Kidney epithelial cell (primary cell): ENCODE measurements at regions not wholly inside any gene's neighbourhood (a gene's known extent, or its start where the extent isn't known, plus 50 kb on each side); places are given as distances from the start of the nearest gene placed in this dataset.

ENCODE experiments used
- DNase-seq: peaks from one replicate; pipeline ENCODE4 v3.0.0-alpha.2; 2010; ENCODE audit warnings: low read depth
- H3K27me3 ChIP-seq: 2 replicates; pipeline ENCODE4 v1.6.0; 2011; ENCODE audit warnings: low read length; ENCODE audit not compliant: control insufficient read depth, insufficient read depth
- H3K36me3 ChIP-seq: 2 replicates; pipeline ENCODE4 v1.5.1; 2011; ENCODE audit warnings: low read length; ENCODE audit not compliant: control insufficient read depth, insufficient read depth
- H3K4me3 ChIP-seq: 2 replicates; pipeline ENCODE4 v1.5.1; 2011; ENCODE audit warnings: low read depth, mild to moderate bottlenecking, control low read depth, low read length
- TF ChIP-seq, protein P1 (sequence below): IDR thresholded peaks from 2 replicates; pipeline ENCODE4 v1.5.1; 2011; ENCODE audit warnings: mild to moderate bottlenecking, moderate library complexity, low read length, control low read depth, inconsistent platforms; ENCODE audit not compliant: insufficient read depth, poor library complexity, severe bottlenecking

- TF ChIP-seq, protein P1, sequence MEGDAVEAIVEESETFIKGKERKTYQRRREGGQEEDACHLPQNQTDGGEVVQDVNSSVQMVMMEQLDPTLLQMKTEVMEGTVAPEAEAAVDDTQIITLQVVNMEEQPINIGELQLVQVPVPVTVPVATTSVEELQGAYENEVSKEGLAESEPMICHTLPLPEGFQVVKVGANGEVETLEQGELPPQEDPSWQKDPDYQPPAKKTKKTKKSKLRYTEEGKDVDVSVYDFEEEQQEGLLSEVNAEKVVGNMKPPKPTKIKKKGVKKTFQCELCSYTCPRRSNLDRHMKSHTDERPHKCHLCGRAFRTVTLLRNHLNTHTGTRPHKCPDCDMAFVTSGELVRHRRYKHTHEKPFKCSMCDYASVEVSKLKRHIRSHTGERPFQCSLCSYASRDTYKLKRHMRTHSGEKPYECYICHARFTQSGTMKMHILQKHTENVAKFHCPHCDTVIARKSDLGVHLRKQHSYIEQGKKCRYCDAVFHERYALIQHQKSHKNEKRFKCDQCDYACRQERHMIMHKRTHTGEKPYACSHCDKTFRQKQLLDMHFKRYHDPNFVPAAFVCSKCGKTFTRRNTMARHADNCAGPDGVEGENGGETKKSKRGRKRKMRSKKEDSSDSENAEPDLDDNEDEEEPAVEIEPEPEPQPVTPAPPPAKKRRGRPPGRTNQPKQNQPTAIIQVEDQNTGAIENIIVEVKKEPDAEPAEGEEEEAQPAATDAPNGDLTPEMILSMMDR = no peak
- H3K27me3 ChIP-seq = peaks cover 2% of the 10 kb centered on the region
These were observed 66.2 kb upstream of the SLC1A1 start for GRCh38 chr9:4424038-4424437.

DNA sequence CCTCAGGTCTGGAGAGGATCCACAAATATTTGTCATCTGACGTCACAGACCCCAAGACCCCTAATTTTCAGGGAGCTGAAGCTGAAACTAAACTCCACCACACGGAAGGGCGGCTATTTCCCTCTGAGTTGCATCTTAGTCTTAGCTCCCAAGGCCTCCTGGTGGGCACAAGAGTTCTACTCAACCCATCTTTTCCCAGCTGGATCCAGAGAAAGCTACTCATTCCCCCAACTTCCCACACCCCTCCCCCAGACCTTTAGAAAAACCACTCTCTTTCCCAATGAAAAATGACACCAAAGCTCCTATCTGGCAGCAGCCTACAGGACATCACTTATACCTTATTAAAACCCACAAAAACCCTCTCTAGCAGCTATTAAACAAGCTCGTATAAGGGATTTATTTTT lies 67.1 kb upstream of the SLC1A1 start:
- Histone ChIP-seq H3K4me3 (no peak overlapping the region), H3K36me3 (no peaks in the 10 kb centered on the region), H3K27me3 (peaks cover 2% of the 10 kb centered on the region)
- TF ChIP-seq, protein P1 = no peak
- no peak for DNase-seq

More at GRCh38 chr9:4424038-4424437, 66.2 kb upstream of the SLC1A1 start:
- Histone ChIP-seq H3K4me3 (no peak overlapping the region), H3K36me3 (no peaks in the 10 kb centered on the region)
- no peak for DNase-seq

GRCh38 chr9:4422495-4422894 lies 67.8 kb upstream of the SLC1A1 start:
- Histone ChIP-seq H3K27me3 (peaks cover 2% of the 10 kb centered on the region), H3K4me3 (no peak overlapping the region), H3K36me3 (no peaks in the 10 kb centered on the region)
- TF ChIP-seq, protein P1 = no peak
- no peak for DNase-seq

DNA sequence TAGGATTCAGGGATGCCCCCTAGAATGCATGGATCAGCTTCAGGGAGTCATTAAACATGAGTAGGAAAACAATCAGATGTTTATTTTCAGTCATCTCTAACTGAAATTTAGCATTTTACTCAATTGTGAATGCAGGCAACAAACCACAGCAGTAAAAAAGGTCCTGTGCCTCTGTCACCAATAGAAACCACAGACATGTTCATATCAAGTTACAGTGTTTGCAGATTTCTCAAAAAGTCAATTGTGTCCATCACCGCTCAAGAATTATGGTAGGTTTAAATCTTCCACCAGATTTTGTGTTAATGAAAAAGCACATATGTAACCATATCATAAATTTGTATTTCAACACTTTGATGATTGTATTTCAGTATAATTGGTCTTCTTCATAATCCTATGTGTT lies 68.4 kb upstream of the SLC1A1 start:
- DNase-seq = no peak
- TF ChIP-seq, protein P1 = no peak

GRCh38 chr9:4420351-4420750 lies 69.9 kb upstream of the SLC1A1 start:
- TF ChIP-seq, protein P1 = no peak
- DNase-seq = no peak
- no peaks in the 10 kb centered on the region for H3K27me3 ChIP-seq
- H3K36me3 ChIP-seq = no peaks in the 10 kb centered on the region
- no peak overlapping the region for H3K4me3 ChIP-seq

More for the DNA sequence above, 68.4 kb upstream of the SLC1A1 start:
- H3K4me3 ChIP-seq = no peak overlapping the region
- no peaks in the 10 kb centered on the region for H3K36me3 ChIP-seq
- H3K27me3 ChIP-seq = peaks cover 2% of the 10 kb centered on the region

DNA sequence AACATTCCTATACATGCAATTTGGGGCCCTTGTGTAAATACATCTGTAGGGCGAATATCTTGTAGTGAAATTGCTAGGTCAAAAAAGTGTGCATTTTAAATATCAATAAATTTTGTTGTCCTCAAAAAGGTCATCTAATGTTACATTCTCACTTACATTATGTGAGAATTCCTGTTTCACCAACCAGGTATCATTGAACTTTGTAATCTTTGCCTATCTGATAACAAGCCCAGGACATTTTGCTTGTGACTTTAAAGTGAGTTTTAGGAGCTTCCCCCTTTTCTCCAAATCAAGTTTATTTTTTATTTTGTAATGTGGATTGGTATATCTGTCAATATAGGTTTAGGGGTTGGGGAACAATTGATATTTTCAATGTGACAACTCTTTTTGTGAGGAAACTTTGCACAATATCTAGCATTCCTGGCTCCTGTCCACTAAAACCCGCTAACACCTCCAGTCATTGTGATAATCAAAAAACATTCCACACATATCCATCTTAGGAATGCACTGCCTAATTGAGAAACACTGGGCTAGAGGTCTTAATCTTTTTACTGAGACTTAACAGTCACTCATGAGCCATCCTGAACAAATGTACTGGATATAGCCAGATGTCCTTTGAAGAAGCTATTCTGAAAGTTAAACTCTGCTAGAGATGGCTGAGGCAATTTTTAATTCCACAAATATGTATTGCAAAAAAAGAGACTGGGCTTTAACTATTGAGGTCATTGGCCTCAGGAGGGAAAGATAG lies 72.5 kb upstream of the SLC1A1 start:
- H3K36me3 ChIP-seq = no peaks in the 10 kb centered on the region
- no peak overlapping the region for H3K4me3 ChIP-seq
- no peaks in the 10 kb centered on the region for H3K27me3 ChIP-seq
- TF ChIP-seq, protein P1 = no peak
- no peak for DNase-seq
